ENCODE measurements at regions not wholly inside any gene's neighbourhood (a gene's known extent, or its start where the extent isn't known, plus 50 kb on each side); places are given as distances from the start of the nearest gene placed in this dataset.

DNA sequence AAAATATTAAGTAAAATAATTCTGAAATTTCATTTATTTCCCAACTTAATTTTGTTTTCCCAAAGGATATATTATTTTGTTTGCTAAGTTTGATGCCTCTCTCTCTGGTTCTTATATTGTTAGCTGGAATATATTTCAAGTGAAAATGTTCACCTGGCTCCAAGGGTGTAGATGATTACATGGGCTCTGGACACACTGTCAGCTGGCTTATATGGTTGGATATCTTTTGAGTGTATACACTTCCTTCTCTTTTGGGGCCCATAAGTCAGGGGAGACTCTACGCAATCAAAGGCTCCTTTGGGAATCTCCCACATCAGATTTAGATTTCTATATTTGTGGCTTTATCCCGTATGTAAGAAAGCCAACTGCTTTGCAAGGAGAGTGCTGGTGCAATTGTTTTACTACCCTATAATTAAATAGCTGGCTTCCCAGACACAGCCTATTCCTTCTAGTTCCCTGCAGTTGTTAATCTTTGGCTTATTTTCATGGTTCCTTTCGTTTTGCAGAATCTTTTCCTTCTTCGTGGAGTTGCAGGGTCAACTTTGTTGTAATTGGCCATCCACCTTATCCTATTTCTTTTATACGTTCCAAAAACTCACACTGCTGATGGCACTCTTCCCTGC is 225.7 kb downstream of the DPH6 start:
- DNase-seq = no peak
- intact Hi-C loops (cut with DNase I) = no loop called here

DNA sequence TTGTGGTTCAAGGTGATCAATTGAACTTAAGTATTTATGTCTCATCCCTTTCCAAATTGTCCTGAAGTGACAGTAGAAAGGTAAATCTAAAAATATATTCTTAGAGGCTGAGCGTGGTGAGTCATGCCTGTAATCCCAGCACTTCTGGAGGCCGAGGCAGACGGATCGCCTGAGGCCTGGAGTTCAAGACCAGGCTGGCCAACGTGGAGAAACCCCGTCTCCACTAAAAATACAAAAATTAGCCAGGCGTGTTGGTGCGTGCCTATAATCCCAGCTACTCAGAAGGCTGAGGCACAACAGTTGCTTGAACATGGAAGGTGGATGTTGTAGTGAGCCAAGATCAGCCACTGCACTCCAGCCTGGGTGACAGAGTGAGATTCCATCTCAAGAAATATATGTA is 226.6 kb downstream of the DPH6 start:
- intact Hi-C loops (cut with DNase I) = no loop called here
- DNase-seq = no peak

DNA sequence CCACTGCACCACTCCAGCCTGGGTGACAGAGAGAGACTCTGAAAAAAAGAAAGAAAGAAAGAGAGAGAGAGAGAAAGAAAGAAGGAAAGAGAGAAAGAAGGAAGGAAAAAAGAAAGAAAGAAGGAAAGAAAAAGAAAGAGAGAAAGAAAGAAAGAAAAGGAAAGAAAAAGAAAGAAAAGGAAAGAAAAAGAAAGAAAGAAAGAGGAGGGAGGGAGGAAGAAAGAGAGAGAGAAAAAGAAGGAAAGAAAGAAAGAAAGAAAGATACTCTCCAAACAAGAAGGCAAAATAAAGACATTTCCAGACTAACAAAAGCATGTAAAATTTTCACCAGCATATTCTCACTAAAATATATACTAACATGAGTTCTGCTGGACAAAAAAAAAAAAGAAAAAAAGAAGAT is 228.7 kb downstream of the DPH6 start:
- intact Hi-C loops (cut with DNase I) = no loop called here
- no peak for DNase-seq

DNA sequence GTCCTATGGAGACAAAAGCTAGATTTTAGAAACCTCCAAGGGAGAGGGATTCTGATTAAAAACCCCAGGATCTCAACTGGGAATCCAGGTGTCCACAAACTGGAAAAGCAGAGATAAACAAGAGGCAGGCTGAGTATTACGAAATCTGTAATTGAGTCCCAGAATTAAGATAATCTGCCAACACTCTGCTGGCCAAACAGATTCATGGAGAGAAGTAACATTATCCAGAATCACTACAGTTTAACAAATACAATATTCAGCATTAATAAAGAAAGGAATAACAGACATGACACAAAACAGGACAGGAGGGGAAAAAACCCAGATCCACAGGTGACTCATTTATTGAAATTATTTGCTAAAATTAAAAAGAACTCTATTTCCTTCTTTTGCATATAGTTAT is 227.2 kb upstream of the NANOGP8 start:
- intact Hi-C loops (cut with DNase I) = no loop called here
- no peak for DNase-seq

DNA sequence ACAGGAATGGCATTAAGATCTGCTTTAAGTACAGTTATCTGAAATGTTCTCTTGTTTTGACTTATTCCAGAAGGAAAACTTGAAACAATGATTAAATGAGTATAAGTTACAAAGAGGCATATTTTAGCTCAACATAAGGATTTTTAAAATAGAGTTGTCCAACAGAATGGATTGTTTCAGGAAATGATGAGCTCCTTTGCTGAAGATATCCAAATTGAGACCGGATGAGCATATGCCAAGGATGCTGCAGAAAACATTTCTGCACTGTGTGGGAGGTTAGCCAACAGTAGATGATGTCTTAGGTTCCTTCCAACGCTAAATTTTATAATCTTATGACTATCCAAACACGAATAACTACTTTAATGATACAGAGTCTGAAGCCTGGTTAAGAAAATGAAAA is 226.5 kb upstream of the NANOGP8 start:
- intact Hi-C loops (cut with DNase I) = no loop called here
- DNase-seq = no peak

DNA sequence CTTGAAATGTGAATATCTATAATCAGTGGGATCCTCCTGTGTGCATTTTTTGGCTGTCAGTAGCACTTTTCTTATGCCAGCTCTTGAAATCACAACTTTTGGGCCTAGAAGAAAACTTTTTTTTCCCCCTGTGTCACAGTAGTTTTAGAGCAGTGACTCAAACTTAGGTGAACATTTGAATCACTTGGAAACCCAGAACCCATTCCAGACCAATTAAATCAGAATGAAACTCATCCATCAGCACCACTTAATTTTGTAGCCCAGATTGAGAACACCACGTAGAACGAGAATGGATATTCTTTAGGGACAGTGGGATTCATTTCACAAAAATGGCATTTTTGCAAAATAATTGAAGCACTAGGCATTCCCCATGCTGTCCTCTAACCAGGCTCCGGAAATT is 224.8 kb upstream of the NANOGP8 start:
- intact Hi-C loops (cut with DNase I) = no loop called here
- no peak for DNase-seq

DNA sequence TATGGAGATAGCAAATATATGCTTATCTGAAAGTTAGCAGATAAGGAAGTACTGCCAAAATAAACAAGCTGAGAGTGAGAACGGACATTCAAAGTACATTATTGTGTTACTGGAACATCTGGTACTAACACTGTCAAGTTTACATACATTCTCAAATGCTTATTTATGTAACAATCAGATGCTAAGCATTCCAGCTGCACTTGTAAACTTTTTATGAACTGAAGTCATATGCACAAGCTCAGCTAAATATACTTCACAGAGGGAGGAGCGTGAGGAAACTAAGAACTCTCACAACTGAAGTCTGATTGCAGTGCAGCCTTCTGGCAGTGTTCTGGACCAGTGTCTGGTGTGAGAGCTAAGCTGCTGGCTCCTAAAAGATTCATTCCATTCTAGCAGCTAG is 223.7 kb upstream of the NANOGP8 start:
- intact Hi-C loops (cut with DNase I) = no loop called here
- DNase-seq = peak in 2 of 10 donors; percentile 14 to 80

DNA sequence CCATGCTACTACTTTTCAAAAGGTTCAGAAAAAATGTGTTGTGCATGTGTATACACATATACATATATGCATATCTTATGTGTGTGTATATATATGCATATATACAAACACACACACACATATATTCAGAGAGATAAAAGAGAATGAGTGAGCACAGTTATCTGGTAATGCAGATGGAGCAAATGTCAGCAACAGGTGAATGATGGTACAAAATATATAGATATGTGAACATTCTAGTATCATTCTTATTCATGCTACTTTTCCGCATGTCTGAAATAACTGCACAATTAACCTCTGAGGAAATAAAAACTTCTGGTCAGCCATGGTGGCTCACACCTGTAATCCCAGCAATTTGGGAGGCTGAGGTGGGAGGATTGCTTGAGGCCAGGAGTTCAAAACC is 222.6 kb upstream of the NANOGP8 start:
- intact Hi-C loops (cut with DNase I) = no loop called here
- no peak for DNase-seq

DNA sequence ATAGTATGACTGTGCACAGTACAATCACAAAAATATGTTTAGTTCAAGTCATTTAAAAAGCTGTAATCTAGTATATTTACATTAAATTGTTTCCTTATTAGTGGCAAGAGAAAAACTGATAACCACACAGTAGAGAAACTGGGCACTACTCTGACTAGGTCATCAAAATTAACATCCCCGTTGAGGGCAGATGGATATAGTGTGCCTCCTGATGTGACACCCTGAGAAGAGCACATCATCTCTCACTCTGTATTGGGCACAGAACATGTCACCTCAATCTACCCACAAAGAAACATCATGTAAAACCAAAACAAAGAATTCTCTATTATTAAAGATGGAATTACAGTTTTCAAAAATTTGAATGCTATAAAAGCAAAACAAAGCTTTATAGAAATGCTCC is 221.9 kb upstream of the NANOGP8 start:
- intact Hi-C loops (cut with DNase I) = no loop called here
- no peak for DNase-seq

DNA sequence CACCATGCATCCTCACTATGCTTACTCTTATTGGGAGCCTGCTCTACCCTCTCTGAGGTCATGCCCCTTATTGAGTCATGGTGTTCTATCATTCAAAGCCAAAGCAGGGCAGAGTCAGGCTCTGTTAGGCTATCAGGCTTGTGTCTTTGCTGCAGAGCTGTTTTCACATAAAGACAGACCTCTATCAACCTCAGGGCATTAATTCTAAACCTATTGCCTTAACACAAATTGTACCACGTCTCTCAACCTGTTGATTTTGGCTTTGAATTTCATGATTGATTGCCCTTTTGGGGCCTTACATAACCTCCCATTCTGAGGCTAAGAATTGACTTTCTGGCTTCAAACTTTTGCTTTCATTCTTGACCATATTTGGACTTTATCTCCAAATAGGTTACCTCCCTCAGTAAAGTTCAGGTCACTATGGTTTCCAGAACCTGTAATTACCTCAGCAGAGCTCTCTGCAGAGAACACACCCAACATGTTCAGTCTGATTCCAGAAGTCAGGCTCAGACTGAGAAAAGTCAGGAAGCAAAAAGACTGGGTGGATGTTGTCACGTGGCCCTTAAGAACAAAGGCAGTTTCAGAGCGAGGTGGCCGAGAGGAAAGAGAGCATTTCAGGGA is 221.4 kb upstream of the NANOGP8 start:
- intact Hi-C loops (cut with DNase I) = no loop called here
- DNase-seq = no peak

DNA sequence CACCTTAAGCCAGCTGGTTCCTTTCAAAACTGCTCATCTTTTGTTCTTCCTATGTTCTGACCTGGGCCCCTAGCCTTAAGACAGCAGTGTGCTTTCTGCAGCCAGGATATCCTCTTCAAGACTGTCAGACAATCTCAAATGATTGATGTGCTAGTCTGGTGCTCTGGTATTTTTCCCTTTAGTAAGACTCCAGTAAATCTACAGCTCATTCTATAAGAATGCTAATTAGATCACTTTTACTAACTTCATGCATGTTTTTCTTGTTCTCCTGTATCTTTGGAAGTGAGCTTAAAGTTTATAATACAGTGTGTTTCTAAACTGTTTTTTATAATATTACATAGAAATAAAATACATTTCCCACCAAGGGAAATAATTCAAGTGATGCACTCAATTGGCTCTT is 220.9 kb upstream of the NANOGP8 start:
- no peak for DNase-seq
- intact Hi-C loops (cut with DNase I) = no loop called here

DNA sequence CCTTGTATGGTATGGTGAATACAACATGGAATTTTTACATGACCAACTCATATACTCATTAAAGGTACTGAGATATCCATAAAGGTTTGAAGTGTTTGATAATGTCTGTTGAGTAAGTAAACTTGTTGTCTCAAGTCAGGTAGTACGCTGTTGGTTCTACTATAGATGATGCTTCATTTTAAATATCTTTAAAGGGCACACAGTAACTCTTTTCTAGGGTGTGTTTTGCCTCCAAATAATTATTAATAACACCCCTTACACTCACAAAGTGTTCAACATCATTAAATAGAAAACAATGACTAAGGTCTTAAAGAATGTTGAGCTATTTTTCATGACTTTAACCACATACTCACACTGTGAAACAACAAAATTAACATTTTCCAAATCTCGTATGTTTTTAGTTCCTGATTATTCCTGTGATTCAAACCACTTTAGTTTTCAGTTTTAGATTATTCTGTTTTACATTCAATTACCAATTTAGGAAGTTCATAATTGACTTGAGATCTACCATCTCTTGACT is 220.0 kb upstream of the NANOGP8 start:
- no peak for DNase-seq
- intact Hi-C loops (cut with DNase I) = no loop called here

DNA sequence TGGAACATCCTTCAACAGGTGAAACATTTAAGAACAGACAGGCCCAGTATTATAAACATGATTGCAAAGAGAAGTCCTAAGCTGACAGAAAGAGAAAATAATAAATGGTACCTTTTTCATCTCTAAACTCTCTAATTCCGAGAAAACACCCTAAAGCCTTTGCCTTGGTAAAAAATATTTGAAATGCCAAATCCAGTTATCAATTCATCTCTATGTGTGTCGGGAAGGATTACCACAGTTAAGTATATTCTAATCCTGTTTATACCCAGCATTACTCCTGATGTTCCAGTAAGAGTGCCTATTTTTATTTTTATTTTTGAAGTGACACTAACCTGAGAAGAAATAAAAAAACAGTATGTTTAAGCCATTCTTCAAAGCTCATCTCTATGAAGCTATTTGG is 219.3 kb upstream of the NANOGP8 start:
- intact Hi-C loops (cut with DNase I) = no loop called here

DNA sequence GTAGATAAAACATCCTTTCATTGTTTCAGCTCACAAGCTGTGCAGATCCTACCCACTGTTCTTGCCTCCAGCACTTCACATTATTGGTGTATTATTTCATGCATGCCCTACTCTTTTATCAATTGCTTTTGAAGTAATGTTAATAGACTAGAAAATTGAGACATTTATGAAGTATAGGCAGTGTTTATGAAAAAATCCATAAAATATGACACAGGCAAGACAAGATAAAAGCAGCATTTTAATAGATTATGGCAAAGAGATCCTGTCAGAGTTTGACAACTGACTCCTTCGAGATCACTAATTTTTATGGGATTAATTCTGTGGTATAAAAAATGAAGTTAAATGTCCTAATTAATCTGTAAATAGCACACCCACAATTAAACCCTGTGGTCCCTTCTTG is 217.2 kb upstream of the NANOGP8 start:
- no peak for DNase-seq
- intact Hi-C loops (cut with DNase I) = no loop called here

More for the DNA sequence above, 219.3 kb upstream of the NANOGP8 start:
- no peak for DNase-seq

DNA sequence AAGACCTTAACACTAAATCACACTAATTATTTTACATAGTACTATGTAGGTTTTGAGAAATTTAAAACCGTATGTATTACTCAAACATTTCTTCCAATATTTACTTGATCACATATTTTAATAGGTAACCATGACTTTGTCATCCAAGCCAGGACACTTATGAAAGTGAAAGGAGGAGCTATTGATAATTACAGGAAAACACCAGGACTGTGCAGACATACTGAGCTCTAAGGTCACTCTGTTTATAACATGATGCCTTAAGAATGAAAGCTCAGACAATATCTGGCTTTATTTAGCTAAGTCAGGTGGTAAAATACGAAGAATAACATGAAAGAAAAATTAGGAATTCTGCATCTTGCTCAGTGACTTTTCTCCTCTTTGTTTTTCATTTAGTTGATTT is 216.0 kb upstream of the NANOGP8 start:
- no peak for DNase-seq
- intact Hi-C loops (cut with DNase I) = no loop called here

DNA sequence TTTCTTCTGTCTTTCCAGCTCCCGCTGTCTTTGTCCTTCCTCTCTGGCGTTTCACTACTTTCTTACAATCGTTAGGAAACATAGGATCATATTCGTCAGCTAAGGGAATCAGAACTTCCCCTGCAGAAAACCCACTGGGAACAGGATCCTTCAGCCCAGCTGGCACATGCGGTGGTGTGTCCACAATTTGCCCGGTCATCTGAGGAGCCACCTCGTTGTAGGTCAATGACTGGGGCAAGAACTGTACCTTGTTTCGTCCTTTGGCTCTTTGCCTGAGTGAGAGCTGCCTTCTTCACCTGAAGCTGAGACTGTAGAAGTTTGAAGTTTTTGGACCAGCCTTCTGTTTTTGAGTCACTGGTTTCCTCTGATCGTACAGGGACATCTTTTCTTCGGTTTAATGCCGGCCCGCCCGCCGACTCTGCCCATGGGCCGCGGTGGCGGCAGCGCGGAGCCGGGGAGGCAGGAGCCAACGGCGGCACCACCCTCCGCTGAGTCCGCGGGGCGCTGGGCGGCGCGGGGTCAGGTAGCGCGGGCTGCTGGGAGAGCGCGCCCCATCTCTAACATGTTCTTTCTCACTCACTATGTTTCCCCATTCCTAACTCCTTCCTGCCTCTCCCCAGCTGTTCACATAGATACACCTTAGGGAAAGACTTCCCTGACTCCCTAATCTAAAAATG is 214.1 kb upstream of the NANOGP8 start:
- intact Hi-C loops (cut with DNase I) = no loop called here
- DNase-seq = peak in 1 of 10 donors; percentile 70

DNA sequence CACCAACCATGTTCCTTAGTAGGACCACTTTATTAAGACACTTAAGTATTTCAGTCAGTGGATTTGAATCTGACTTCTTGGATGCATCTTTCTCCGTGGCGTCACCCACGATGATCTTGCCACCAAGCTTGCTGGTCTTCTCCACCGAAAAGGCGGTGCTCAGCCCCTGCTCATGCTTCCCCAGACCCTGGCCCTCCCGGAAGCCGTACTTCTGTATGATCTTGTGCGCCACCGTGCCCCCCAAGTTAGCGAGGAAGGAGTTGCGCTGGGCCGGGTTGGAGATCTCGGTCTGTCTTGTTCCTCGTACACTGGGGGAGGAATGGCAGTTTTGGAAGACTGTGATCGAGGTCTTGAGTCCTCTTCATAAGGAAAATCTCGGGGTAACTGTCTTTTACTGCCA is 213.4 kb upstream of the NANOGP8 start:
- intact Hi-C loops (cut with DNase I) = no loop called here
- DNase-seq = peak in 1 of 10 donors; percentile 66

DNA sequence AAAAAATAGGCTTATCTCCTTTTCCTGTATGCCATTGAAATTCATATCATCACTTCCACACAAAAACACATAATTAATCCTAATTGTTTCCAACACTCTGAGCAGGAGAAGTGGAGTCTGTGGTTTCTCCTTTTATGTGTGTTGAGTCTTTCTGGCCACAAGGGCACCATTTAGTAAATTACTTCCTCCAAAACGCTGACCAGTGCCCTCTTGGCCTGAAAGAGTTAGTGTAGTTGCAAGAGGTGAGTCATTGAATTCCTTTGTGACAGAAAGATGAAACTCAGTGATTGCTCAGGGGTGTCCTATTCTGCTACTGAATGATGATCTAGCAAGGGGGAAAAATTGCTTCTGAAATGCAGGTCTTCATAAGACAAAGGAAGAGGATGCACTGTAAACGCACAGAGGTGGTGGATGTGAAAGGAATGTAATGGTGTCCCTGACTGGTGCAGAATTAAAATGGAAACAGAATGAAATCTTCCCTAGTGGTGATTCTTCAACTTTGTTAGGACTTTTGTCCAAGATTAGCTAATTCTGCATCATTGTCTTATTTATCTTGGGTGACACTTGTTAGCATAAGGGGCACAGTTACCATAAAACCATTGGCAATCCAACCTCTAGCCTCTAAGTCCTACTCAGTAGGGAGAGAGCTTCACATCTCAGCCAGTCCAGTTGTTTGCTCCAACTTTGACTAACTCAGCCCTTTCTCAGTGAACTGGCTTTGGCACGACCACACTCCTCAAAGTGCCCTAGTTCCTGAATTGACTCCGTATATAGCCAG is 208.4 kb upstream of the NANOGP8 start:
- DNase-seq = no peak
- intact Hi-C loops (cut with DNase I) = no loop called here

DNA sequence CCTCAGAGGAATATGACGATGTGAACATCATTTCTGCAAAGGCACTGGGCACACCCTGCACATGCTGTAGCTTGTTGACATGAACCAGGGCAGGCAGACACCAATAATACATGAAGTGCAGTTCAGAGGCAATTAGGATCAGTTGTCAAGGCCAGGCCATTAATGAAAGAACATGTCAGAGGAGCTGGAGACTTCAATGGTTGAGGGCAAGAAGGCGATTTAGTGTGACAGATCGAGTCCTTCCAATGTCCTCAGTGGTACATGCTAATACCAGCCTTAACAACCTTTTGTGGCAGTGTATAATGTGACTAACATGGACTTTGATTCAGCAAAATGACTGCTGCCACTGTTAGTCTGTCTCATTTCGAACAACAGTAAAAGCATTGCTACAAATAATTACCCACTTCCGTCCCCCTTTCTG is 205.2 kb upstream of the NANOGP8 start:
- intact Hi-C loops (cut with DNase I) = no loop called here
- no peak for DNase-seq

DNA sequence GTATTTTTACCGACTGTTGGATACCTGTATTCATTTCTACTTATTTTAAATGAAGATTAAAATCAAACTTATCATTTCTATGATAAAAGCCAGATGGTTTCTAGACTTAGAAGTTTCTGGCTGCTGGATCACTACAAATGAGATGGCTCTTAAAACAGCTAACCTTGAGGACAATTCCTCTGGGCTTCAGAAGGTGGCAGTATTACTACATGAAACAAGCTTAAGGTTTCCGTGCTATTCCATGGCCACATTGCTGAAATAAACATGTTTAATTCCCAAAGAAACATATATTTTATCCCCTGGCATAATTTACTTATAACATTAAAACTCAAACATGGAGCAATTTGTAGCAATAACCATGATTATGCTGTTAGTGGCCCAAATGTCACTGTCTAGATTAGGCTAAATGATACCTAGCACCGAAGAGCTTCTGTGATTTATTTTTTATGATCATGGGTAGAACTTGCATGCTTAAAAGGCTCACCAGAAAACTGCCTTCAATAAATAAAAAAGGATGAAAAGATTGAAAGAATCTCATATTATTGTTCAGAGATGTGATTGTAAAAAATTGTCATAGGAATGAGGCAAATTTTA is 204.0 kb upstream of the NANOGP8 start:
- no peak for DNase-seq
- intact Hi-C loops (cut with DNase I) = loop anchor here (5.0 kb wide), 1 partner anchor 1588 kb away; no protein-coding TSS in a partner anchor

DNA sequence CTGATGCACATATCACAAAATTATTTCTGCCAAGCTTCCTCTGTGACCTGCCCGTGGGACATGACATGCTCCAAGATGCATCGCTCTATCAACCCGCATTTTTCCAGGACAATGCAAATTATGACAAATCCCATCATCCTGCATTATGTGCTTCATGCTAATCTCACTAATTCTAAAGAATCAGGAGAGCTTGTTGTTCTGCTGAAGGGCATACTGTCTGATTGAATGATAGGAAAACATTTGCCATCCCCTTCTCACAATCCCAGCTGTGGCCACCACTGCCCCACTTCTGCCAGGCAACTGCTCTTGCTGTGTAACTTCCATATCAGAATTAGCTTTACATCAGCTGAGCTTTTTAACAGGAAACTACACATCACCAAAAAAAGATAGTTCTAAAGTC is 203.5 kb upstream of the NANOGP8 start:
- DNase-seq = no peak
- intact Hi-C loops (cut with DNase I) = loop anchor here (5.0 kb wide), 1 partner anchor 1589 kb away; no protein-coding TSS in a partner anchor

All from posterior cingulate gyrus (tissue), 11 donors.